Hepatocyte (in vitro differentiated cells): ENCODE measurements at regions not wholly inside any gene's neighbourhood (a gene's known extent, or its start where the extent isn't known, plus 50 kb on each side); places are given as distances from the start of the nearest gene placed in this dataset.

Experiments used
- CTCF ChIP-seq: fragments of 200-600 bp; sonication (generic); IDR thresholded peaks from 2 replicates; pipeline ENCODE4 v1.5.1; 2016; ENCODE audit warnings: antibody characterized with exemption, mild to moderate bottlenecking; ENCODE audit not compliant: poor library complexity
- EZH2 ChIP-seq: fragments of 200-600 bp; sonication (generic); IDR thresholded peaks from 2 replicates; pipeline ENCODE4 v1.6.1; 2016; ENCODE audit warnings: antibody characterized with exemption, mild to moderate bottlenecking, borderline replicate concordance

- no peak for TF ChIP-seq EZH2
- no peak for TF ChIP-seq CTCF
These were observed 172.0 kb downstream of the ATOH1 start for GRCh38 chr4:94000559-94000958.
